Neutrophil (primary cell): ENCODE measurements at regions not wholly inside any gene's neighbourhood (a gene's known extent, or its start where the extent isn't known, plus 50 kb on each side); places are given as distances from the start of the nearest gene placed in this dataset.
"Not testable (repeated sequence)": the region's sequence is repeated elsewhere in the genome, so short reads cannot be mapped to it uniquely, and the experiment has no call there.

Experiments
- H3K27ac ChIP-seq: fragments of 200-600 bp; sonication (generic); 2 replicates; pipeline ENCODE4 v1.5.1; 2016; ENCODE audit warnings: mild to moderate bottlenecking, moderate library complexity
- H3K27me3 ChIP-seq: fragments of 200-600 bp; sonication (generic); 2 replicates; pipeline ENCODE4 v1.6.0; 2016; ENCODE audit warnings: mild to moderate bottlenecking
- H3K36me3 ChIP-seq: fragments of 200-600 bp; sonication (generic); 2 replicates; pipeline ENCODE4 v1.5.1; 2017
- H3K4me1 ChIP-seq, 2 experiments: fragments of 200-600 bp in 1 of 2; sonication (generic) in 1 of 2; 1 replicate in 1 of 2; 2 replicates in 1 of 2; pipeline versions ENCODE4 v1.5.1 to v1.6.1; 2013 to 2016; ENCODE audit warnings: low read depth in 1 of 2, low read length in 1 of 2, mild to moderate bottlenecking in 1 of 2, moderate library complexity in 1 of 2; ENCODE audit not compliant: control insufficient read depth in 1 of 2, insufficient read depth in 1 of 2
- H3K4me3 ChIP-seq, 2 experiments: fragments of 200-600 bp in 1 of 2; sonication (generic) in 1 of 2; 1 replicate in 1 of 2; 2 replicates in 1 of 2; pipeline ENCODE4 v1.5.1; 2013 to 2016; ENCODE audit warnings: low read depth in 1 of 2, low read length in 1 of 2, mild to moderate bottlenecking in 1 of 2, moderate library complexity in 1 of 2
- H3K9me3 ChIP-seq: fragments of 200-600 bp; sonication (generic); 2 replicates; pipeline ENCODE4 v1.5.1; 2016
- TF ChIP-seq, protein P1 (sequence below): fragments of 200-600 bp; sonication (generic); IDR thresholded peaks from 2 replicates; pipeline ENCODE4 v1.5.1; 2016; ENCODE audit warnings: antibody characterized with exemption

GRCh38 chr12:91467686-91468085 is 285.1 kb upstream of the DCN start:
- H3K4me3 ChIP-seq: no peak overlapping the region
- H3K27me3 ChIP-seq: no peaks in the 10 kb centered on the region
- H3K4me1 ChIP-seq: no peaks in the 10 kb centered on the region
- H3K36me3 ChIP-seq: no peaks in the 10 kb centered on the region
- no peaks in the 10 kb centered on the region for H3K9me3 ChIP-seq
- TF ChIP-seq, protein P1, sequence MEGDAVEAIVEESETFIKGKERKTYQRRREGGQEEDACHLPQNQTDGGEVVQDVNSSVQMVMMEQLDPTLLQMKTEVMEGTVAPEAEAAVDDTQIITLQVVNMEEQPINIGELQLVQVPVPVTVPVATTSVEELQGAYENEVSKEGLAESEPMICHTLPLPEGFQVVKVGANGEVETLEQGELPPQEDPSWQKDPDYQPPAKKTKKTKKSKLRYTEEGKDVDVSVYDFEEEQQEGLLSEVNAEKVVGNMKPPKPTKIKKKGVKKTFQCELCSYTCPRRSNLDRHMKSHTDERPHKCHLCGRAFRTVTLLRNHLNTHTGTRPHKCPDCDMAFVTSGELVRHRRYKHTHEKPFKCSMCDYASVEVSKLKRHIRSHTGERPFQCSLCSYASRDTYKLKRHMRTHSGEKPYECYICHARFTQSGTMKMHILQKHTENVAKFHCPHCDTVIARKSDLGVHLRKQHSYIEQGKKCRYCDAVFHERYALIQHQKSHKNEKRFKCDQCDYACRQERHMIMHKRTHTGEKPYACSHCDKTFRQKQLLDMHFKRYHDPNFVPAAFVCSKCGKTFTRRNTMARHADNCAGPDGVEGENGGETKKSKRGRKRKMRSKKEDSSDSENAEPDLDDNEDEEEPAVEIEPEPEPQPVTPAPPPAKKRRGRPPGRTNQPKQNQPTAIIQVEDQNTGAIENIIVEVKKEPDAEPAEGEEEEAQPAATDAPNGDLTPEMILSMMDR: no peak
- H3K27ac ChIP-seq: no peak overlapping the region

GRCh38 chr12:91461061-91461460 is 278.4 kb upstream of the DCN start:
- H3K4me3 ChIP-seq: no peak overlapping the region
- TF ChIP-seq, protein P1: no peak
- H3K4me1 ChIP-seq: no peaks in the 10 kb centered on the region
- no peaks in the 10 kb centered on the region for H3K36me3 ChIP-seq
- no peaks in the 10 kb centered on the region for H3K27me3 ChIP-seq
- no peaks in the 10 kb centered on the region for H3K9me3 ChIP-seq
- H3K27ac ChIP-seq: no peak overlapping the region

DNA sequence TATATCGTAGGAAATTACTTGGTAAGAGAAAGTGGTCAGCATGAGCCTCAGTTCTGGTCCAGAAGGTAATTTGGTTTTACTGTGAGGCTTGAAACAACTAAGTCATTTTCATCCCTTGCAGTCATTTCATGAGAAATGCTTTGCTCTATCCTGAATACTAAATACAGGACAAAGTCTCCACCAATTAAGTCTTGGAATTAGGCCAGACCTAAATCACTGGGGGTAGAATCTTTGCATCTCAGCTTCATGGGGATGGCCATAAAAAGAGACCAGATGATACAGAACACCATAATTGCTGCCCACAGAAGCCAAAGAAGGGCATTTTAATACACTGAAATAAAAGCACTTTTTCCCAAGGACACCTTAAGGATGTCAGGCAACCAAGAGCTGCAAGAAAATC is 277.9 kb upstream of the DCN start:
- Histone ChIP-seq H3K27ac (no peak overlapping the region), H3K9me3 (no peaks in the 10 kb centered on the region), H3K27me3 (no peaks in the 10 kb centered on the region), H3K4me1 (no peaks in the 10 kb centered on the region), H3K4me3 (no peak overlapping the region), H3K36me3 (no peaks in the 10 kb centered on the region)
- TF ChIP-seq, protein P1: no peak

GRCh38 chr12:91455321-91455720 is 272.7 kb upstream of the DCN start:
- Histone ChIP-seq H3K27me3 (no peaks in the 10 kb centered on the region), H3K4me1 (no peaks in the 10 kb centered on the region), H3K27ac (no peak overlapping the region), H3K4me3 (no peak overlapping the region), H3K9me3 (no peaks in the 10 kb centered on the region), H3K36me3 (no peaks in the 10 kb centered on the region)
- TF ChIP-seq, protein P1: no peak

DNA sequence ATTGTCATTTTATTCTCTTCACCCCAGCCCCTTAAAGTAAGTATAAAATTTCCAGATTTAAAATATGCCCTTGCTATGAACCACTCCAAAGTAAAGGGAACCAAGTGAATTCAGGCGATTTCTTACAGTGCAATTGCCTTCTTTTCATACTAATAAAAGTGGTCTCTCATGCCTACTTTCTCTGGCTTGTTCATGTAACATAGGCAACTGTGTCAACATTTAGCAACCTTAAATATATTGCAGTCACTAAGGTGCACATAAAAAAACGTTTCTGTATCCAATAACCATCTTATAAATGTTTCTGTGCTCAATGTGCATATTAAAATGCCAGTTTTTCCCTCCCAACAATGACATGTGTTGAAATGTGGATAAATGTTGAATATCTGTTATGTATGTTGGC is 271.6 kb upstream of the DCN start:
- Histone ChIP-seq H3K4me3 (no peak overlapping the region), H3K4me1 (no peaks in the 10 kb centered on the region), H3K9me3 (no peaks in the 10 kb centered on the region), H3K27me3 (no peaks in the 10 kb centered on the region), H3K36me3 (no peaks in the 10 kb centered on the region), H3K27ac (no peak overlapping the region)
- TF ChIP-seq, protein P1: no peak

- not testable (repeated sequence) for H3K27me3 ChIP-seq
Measured at GRCh38 chr12:91452464-91452863, 269.8 kb upstream of the DCN start.

More at GRCh38 chr12:91452464-91452863, 269.8 kb upstream of the DCN start:
- not testable (repeated sequence) for H3K4me1 ChIP-seq, H3K36me3 ChIP-seq, H3K9me3 ChIP-seq, H3K27ac ChIP-seq, H3K4me3 ChIP-seq
